C1 segment of cervical spinal cord (tissue), 14 donors: ENCODE measurements at regions not wholly inside any gene's neighbourhood (a gene's known extent, or its start where the extent isn't known, plus 50 kb on each side); places are given as distances from the start of the nearest gene placed in this dataset.
"Not testable (repeated sequence)": the region's sequence is repeated elsewhere in the genome, so short reads cannot be mapped to it uniquely, and the experiment has no call there.

Experiments used
- DNase-seq, 14 donors: peaks; one replicate each; lab custom pipeline; 2025; lab: John Stamatoyannopoulos, UW

DNA sequence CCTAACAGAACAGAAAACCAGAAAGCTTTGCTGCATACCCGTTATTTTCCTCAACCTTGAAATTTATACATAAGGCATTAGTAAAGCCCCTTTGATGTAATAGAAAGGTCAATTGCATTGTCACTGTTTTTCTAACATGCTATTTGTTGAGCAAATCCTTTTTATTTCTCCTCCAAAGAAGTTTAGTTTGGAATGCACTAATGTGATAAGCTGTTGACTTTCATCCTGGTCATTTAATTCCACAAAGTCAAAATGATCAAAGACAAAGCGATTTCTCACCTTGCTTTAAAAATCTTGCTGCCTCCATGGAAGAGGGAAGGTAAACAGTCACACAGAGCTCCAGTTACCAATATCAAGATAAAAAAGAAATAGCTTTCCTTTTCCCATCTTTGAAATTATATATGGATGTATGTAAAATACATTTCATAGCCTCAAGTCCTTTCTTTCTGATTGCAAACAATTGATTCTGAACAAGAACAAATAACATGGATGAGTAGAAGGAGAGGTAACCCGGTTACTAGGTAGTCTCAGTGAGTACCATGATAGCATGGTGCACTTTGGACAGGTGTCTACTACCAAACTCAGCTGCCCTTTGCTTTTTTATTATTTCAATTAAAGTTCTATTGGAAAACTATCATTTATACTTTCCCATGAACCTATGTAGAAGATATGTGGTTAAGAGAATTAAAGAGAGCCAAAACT, 452.7 kb downstream of the STK39 start:
- DNase-seq = no peak

GRCh38 chr2:167793725-167794124, 453.7 kb downstream of the STK39 start:
- DNase-seq = no peak

- DNase-seq = no peak
Measured at GRCh38 chr2:167792126-167792525, 455.3 kb downstream of the STK39 start.

- no peak for DNase-seq
Measured at GRCh38 chr2:167790781-167791450, 456.5 kb downstream of the STK39 start.

DNA sequence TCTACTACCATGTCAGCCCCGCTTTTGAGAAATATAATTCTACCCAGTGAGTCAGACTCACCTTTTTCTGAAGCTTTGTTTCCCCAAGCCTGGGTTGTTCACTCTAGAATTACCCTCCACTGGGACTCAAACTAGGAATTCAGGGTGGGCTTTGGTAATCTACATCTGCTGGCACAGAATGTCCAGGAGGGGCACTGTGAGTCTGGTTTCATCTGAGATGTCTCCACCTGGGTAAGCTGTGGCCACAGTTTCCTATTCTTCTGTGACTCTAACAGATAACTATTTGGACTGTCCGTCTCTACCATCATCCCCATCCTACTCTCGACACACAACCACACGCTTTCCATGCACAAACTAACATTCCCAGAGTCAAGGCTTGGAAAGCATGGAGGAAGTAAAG, 457.2 kb downstream of the STK39 start:
- DNase-seq = no peak

DNA sequence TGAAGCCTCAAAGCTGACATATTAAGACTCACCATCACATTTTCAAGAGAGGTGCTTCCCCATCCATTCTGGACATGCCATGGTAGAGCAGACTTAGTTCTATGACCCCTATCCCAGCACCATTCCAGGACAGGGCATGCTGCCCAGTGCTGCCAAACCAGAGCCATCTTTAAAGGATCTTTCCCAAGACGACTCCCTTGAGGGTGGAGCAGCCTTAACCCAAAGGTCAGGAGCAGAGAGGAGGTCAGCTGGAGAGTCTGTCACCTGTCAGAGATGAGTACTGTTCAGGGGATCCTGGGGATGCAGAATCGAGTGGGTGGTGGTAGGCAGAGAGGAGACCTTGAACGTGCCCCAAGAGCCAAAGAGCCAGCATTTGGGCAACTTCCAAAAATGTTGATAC, 459.8 kb downstream of the STK39 start:
- DNase-seq = no peak

GRCh38 chr2:167787021-167787420, 460.4 kb downstream of the STK39 start:
- no peak for DNase-seq

GRCh38 chr2:167785606-167786216, 461.7 kb downstream of the STK39 start:
- DNase-seq = no peak

DNA sequence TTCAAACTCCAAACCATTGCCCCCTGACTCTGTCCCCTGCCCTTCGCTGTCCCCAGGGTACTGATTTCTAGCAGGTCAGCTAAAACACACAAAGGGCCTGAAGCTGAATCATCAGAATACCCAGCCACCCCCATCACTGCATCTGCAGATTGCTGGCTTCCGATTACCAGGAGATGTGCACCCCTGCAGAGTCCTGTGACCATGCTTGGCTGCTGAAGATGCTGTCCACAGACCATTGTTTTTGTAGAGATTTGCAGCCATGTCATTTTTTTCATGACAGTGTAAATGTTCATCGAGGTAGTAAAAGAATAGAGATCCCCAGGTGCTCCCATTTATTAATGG, 463.3 kb downstream of the STK39 start:
- no peak for DNase-seq

- peak in 1 of 14 donors; percentile 44 for DNase-seq
Measured at GRCh38 chr2:167783261-167784083, 463.9 kb downstream of the STK39 start.

GRCh38 chr2:167781629-167782028, 465.8 kb downstream of the STK39 start:
- not testable (repeated sequence) for DNase-seq

DNA sequence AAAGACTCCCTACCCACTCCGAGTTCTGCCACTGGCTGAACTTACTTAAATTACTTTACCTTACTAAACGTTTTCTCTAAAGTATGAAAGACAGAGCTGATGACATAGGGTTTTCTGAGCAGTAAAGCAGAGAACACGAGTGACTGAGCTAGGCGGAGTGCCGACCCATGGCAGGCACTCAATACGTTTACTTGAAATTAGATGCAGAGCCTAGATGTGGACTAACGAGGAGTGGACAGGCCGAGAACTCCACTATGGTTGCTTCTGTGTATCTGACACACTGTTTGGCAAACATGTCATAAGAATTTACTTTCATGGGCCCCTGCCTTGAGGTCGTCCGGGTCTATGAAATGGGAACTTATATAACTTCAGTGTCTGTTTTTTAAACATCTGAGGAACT, 471.0 kb downstream of the STK39 start:
- DNase-seq = no peak

- no peak for DNase-seq
Measured at GRCh38 chr2:167771628-167772027, 475.8 kb downstream of the STK39 start.

- DNase-seq = no peak
Measured at GRCh38 chr2:167769020-167769419, 478.4 kb downstream of the STK39 start.

DNA sequence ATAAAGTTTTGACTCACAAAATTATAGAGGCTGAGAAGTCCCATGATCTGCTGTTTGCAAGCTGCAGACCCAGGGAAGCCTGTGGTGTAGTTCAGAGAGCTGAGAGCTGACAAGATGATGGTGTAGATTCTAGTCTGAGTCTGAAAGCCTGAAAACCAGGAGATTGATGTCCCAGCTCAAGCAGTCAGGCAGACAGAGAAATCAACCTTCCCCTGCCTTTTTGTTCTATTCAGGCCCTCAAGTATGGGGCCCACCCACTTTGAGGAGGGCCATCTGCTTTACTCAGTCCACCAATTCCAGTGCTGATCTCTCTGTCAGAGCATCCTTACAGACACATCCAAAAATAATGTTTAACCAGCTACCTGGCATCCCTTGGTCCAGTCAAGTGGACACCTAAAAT, 479.6 kb downstream of the STK39 start:
- no peak for DNase-seq

GRCh38 chr2:167764772-167765341, 482.5 kb downstream of the STK39 start:
- no peak for DNase-seq

- no peak for DNase-seq
Measured at GRCh38 chr2:167761465-167762136, 485.8 kb downstream of the STK39 start.

- DNase-seq = no peak
Measured at GRCh38 chr2:167759531-167759930, 487.9 kb downstream of the STK39 start.

DNA sequence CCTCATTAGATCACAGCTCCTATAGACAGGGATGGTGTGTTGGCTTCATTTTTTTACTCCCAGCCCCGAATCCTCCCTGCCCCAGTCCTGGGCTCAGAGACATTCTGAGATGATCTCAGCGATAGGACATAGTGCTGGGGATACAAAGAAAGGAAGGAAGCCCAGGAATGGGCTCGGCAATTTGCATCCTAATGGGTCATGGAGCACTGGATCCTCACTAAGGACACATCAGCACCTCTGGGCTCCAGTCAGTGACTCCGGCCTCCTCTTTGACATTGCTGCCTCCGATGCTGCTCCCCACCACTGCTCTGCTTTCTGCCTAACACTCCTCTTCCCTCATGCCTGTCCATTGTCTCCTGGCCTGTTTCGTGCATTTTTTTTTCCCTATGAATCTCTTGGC, 489.1 kb downstream of the STK39 start:
- no peak for DNase-seq

DNA sequence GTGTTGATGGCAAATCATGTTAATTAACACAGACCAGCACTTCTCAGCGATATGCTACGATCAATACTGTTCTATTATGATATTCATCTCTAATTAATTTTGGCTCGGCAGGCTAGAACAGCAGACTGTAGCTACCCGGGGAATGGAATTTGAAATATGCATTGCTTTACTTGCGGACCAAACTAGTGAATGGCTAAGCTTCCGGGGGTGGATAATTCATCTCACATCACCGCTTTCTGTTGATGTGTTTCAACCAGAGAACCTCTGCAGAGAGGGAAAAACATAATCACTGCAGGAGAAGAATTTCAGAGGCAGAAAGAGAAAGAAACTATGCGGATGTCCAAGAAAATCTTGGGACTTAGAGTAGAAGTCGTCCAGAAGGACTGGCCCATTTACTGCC, 490.9 kb downstream of the STK39 start:
- no peak for DNase-seq

DNA sequence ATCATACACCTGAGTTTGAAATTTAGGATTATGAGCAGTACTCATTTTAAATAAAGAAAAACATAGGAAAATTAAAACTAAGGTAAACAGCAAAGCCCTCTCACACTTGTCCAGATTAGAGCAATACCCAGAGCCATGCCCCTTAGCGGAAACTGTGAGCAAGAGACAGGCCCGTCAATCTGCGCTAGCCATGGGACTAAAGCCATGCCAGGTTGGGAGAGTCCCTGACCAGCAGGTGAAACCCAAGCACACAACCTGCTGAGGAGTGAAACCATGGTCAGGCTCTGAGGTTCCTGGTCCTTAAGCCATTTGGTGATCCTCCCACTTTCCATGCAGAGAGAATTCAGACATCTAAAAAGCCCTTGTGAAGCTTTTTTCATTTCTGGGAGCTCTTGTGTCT, 494.3 kb downstream of the STK39 start:
- DNase-seq = no peak
